ENCODE measurements at regions not wholly inside any gene's neighbourhood (a gene's known extent, or its start where the extent isn't known, plus 50 kb on each side); places are given as distances from the start of the nearest gene placed in this dataset.
"Not testable (repeated sequence)": the region's sequence is repeated elsewhere in the genome, so short reads cannot be mapped to it uniquely, and the experiment has no call there.

DNA sequence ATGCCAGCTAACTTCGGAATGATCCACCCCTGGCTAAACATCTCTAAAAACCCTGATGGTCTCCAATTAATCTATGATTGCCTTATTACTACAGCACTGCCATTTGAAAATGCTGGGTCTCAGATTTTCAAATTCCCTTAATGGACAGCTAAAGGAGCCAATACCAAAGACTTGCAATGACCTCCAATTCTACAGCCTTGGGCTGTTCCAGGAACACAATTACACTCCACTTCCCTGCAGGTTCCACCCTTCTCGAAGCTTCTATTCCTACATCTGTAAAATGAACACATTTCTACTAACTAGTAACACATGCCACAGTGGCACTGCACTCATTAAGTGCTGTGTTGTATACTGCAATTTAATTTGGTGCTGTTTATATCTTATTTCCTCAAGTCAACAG, 85.7 kb upstream of the AK4 start:
- no peak for DNase-seq

DNA sequence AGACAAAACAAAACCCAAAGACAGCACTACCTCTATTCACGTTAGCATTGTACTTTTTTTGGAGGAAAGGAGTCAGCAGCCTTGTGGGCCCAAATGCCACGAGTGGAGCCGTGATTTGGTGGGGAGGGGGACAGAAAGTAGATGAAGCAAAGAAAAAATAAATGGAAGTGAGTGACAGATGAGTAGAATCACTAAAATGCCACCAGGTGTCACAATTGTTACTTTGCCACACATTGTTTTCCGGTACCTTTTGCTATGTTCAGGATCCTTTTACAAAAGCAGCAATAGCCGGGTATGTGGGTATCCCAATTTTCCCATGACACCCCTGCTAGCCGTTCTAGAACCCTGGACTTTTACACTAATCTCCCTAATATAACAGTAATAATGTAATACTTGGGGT, 85.0 kb upstream of the AK4 start:
- no peak for DNase-seq

DNA sequence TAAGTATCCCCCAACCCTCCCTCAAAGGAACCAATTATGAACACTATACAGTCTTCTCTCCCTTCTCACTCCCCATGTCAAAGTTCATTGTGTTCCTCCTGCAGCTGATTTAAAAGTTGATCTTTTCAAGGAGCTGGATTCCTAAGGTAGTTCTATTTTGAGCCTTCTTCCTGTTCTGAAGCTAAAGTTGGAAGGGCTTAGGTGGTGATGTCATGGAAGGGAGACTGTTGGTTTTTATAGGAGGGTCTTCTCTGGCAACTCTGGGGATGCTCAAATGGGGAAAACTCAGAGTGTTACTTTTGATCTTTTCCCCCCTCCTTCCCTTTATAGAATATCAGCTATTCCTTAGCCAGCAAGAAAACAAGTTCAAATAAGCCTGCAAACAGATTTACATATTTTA, 83.0 kb upstream of the AK4 start:
- DNase-seq, result no peak

DNA sequence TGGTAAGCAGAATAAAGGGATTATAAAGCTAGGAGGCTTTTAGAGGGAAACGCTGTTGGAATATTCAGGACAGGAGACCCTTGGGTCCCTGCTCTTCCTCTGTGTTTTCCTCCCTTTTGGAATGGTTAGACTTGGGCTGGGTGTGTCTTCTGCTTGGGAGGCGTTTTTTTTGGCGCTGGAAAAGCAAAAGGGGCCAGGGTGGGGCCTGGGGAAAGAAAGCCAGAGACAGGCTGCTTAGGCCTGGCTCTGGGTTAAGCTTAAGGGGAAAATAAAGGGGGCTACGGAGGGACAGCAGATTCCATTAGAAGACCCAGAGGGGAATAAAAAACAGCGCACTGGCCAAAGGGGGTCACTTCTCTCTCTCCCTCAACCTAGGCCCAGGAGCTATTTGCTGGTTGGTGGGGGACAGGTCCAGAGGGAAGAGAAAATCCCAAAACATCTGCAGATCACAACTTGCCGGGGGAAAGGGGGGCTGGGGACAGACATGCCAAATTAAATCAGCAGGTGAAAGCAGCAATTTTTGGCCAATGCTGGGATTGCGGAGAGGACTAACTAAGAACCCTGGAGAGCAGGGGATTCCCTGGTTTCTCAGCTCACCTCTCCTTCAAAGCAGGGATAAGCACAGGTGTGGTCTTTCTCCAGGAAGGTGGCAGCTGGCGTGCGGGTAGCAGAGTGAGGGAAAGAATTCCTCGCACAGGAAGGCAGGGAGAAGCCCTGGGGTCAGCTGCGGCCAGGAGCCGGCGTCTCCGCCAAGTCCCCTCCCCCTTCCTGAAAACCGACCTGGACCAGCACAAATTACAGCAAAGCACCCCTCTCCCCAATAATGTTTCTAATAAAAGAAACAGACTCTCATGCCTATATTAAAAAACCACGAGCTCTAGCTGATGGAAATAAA, 82.2 kb upstream of the AK4 start:
- DNase-seq, result peak in 23 of 51 donors; percentile 4 to 64 (median 30)

DNA sequence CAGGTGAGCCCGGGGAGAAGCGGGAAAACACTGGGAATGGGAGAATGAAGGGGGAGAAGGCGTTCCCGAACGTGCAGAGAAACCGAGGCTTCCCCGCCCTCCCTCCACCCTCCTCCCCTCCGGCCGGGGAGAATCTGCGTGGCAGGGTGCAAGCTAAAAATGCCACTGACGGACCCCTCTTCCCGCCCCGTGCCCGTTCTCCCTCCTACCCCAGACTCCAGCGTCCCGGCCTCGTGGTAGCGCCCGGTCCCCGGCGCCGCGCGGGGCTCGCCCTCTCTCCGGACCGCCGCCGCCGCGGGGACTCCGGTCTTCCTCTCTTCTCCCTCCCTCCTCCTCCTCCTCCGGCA, 81.6 kb upstream of the AK4 start:
- peak in 3 of 51 donors; percentile 49 to 87 (median 79) for DNase-seq

DNA sequence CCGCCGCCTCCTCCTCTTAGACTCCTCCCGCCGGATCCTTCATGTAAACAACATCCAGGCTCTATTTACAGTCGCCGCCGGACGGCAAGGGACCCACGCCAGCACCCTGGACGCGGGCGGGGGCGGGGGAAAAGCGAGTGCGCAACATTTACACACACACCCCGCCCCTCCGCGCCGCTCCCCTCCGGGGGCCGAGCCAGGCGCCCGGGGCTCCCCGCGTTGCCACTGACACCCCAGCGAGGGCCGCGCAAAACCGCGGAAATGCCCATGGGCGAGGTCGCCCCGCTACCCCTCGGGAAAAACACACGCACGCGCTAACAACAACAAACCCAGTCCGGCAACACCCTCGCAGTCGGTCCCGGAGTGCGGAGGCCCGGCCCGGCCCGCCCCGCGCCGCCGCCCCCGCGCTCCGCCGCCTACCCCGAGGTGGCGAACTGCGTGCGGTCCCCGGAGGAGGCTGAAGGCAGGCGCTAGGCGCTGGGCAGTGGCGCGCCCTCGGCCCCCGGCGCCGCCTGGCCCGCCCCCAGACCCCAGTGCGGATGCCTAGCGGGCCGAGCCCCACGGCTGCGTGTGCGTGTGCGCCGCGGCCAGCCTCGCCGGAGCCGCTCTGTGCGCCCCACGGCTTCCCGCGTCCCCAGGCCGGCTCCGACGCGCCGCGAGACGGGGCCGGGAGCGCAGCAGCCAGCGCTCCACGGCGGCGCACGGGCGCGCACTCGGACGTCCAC, 81.1 kb upstream of the AK4 start:
- DNase-seq, result peak; percentile 40 to 93 (median 80)

DNA sequence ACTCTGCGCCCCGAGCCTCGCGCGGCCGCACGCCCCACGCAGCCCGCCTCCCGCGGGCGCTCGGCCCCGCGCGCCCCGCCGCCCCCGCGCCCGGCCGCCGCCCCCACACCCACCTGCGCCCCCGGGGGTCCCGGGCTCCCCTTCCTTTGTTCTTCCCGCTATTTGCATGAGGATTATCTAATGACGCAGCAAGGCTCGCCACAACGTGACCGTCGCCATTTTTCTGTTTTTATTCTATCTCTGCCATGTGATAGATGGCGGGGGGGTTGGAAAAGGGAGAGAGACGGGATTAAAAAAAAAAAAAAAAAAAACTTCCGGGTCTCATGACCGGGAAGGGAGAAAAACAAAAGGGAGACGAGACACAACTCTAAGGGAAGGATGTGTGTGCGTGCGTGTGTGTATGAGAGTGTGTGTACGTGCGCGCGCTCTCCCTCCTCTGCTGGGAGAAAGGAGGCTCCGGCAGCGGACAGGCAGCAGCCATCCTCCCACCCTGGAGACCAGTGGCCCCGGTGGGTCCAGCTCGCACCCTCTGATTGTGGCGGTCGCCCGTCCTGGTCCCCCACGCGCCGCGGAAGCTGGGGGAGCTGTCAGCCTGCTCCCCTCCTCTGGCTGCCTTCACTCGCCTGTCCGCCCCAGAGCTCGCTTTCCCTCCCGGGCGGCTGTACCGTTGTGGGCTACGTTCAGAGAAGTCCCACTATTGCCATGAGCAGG, 80.4 kb upstream of the AK4 start:
- DNase-seq, result peak; percentile 35 to 95 (median 69)

DNA sequence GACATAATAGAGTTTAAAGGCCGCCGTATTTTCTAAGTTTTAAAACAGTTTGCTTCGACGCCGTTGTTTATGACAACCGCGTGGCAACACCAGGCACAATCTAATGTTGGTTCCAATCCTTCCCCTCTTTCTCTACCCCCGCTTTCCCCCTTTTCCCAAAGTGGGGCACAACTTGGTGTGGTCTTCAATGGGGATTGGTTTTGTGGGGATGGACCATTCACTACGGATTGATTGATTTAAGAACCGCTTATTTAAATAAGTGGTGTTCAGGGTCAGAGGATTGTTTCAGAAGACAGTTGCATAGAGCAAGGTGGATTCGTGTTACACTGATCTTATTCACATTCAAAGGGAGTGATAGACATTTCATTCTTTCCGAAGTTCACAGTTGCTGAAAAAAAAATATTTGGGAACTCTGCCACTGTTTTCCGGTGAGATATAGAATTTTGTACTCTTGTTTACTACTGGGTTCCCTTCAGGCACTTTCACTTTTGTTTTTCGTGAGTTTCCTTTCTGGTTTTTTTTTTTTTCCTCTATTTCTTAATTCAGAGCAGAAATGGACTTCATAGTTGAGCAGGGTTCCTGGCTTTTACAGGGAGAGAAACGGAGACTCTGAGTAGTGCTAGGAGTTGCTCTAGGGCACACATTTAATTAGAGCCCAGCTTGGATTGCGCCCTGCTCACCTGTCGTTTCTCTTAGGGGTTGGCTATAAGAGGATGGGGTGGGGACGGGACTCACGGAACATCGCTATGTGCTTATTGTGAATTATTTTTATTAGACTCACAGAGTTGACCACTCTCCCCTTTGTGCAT, 79.6 kb upstream of the AK4 start:
- DNase-seq, result peak in 2 of 51 donors; percentile 73 to 80

DNA sequence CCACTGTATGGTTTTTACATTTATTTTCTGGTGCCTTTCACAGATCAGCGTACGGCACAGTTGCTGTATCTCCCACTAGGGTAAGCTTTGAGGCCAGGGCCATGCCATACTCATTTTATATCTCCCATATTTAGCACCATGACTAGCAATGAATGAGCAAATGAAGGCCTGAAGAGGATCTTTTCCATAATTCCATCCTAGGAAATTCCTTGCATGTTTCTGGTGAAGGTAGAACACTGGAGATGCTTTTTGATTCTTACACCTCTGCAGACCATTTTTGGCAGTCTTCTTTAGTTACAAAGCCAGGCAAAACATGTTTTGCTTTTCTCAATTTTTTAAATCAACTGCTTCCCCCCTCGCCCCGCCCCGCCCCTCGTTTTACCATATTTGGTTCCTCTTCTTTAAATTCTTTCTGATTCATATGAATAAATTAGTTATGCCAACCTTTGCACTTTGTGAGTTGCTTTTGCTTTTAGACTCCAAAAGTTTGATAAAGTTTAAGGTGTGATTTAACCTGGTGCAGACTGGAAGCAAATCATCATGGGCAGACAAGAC, 78.9 kb upstream of the AK4 start:
- peak in 2 of 51 donors; percentile 37 to 68 for DNase-seq

DNA sequence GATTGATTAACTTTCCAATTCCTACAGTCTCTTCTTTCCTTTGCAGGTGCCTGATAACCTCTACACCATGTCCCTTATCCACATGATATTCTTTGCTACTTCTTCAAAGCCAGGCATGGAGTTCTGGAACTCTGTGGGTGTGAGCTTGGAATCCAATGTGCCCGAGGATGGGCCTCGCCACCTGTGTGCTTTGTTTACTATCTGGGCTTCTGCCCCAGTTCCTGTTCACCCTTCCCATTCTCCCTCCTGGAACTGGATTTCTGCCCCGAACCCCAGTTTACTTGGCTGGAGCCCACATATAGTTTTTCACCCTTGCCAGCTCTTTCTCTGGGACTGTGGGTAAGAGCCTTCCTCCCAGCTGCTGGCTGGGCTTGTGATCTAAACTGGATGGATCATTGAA, 75.2 kb upstream of the AK4 start:
- DNase-seq, result peak in 4 of 51 donors; percentile 8 to 16 (median 10)

DNA sequence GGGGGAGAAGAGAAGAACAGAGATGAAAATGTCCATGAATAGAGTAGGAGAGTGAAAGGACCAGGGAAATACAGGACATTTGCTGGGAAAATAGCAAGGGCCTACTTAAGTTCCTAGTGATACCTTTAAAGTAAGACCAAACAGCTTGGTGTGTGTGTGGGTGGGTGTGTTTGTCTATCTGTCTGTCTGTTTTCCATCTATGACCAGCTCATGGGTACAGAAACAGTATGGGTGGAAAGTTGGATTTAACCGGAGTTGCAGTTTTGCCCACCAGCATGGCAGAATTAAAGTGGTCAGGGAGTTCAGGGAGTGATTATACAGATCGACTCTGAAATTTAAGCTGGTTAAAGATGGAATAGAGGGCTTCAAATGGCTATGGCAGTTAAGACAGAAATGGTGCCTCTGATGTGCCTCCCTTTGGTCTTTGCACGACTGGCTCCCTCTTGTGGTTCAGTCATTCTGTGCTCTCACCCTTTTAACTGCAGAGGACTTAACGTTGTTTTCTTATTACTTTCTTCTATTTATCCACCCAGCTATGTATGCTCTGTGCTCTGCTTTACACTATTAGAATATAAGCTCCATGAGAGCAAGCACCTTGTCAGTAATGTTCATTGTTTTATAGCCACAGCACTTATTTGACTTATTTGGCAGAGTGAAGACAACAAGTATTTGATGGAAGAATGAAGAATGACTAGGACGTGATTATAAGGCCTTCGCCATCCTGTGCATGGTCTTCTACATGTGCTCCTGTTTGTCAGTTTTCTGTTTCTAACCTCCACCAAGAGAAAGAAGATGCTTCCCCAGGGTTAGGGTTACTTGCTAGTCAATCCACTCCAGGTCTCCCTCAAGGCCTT, 72.7 kb upstream of the AK4 start:
- DNase-seq, result peak in 11 of 51 donors; percentile 1 to 54 (median 22)

DNA sequence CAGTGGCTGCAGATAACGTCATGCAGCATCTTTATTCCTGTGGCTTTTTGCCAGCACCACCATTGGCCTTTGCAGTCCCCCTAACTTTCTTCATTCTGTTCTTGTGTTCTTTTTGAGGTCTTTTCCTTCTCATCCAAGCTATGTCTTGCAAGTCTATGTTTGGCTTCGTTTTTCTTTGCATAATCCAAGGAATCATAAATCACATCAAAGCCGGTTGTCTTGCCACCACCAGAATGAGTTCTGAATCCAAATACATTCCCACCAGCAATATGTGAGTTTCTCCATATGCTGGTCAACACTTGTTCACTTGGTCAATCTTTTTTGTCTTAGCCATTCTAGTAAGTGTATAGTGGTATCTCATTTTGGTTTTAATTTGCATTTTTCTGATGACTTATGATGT, 70.6 kb upstream of the AK4 start:
- no peak for DNase-seq

DNA sequence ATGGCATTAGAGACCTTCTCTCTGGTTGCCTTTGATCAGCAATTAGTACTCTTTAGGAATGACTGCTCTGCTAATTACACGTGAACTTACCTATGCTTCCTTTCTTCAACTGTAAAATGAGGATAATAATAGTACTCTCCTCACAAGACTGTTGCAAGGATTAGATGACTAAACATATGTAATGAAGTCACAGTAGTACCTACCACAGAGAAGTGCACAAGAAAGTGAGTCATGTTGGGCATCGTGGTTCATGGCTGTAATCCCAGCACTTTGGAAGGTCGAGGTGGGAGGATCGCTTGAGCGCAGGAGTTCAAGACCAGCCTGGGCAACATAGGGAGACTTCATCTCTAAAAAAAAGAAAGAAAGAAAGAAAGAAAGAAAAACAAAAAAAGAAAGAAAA, 68.1 kb upstream of the AK4 start:
- no peak for DNase-seq

DNA sequence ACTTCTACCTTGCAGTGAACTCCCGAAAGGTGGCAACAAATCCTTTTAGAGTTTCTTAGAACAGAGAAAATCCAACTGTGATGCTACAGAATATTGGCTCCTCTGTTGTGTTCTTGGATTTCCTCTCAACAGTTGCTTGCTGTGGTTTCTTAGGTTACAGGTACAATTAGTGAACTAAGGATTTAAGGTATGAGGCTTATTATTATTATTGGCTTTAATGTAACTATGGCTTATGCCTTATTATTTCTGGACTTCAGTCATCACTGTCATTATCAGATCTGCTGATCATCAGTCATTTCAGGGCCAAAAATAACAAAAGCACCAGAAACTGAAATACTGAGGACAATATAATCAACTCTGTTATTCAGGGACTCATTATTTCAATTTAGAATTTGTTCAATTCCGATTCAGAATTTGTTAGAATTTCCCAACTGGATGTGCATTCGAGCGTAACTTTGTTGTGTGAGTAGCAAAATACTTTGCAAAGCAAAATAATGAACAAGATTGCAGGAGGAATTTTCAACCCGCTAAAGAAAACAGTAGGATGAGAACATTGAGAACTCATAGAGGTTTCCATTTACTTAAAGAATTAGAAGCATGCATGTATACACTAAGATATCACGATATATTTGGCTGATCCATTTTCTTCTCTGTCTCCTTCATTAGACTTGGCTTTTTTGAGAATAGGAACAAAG, 65.5 kb upstream of the AK4 start:
- no peak for DNase-seq

DNA sequence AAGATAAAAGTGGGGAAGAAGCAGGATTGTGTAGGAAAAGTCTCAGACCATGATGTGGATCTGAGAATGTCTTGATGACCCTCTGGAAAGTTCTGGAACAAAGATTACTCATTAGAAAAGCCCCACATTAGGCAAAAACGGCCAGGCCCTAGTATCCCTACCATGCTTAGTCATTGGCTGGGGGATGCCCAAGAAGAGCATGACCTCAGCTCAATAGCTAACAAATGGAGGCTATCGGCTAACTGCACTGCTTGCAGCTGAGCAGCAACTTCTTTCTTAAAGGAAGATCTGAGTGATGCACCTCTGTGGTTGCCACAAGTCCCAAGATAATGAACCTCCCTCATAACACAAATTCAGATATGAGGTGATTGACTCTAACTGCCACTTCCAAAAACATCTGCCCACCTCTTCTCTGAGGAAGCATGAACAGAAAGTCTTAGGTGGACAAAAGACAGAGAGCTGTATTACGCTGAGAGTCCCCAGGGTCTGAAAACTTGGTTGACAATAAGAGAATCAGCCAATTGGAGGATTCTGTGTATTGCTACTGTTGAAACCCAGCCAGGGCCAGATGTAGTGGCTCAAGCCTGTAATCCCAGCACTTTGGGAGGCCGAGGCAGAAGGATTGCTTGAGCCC, 64.6 kb upstream of the AK4 start:
- no peak for DNase-seq

DNA sequence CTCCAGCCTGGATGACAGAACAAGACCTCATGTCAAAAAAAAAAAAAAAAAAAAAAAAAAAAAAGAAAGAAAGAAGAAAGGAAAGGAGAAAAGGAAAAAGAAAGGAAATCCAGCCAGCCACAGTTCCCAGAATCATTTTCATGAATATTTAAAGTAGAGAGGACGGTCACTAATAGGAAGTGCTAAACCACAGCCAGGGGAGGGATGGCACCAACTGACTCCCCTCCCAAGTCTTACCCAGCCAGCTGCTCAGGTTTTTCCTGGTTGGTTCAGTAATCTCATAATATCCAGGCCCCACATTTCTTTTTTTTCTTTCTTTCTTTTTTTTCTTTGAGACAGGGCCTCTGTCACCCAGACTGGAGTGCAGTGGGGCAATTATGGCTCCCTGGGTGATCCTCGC, 63.9 kb upstream of the AK4 start:
- no peak for DNase-seq

DNA sequence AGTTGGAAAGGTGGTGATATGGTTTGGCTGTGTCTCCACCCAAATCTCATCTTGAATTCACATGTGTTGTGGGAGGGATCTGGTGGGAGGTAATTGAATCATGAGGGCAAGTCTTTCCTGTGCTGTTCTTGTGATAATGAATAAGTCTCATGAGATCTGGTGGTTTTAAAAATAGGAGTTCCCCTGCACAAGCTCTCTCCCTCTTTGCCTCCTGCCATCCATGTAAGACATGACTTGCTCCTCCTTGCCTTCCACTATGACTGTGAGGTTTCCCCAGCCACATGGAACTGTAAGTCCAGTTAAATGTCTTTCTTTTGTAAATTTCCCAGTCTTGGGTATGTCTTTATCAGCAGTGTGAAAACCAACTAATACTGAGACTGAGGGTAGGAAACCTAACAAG, 60.5 kb upstream of the AK4 start:
- DNase-seq, result not testable (repeated sequence)

DNA sequence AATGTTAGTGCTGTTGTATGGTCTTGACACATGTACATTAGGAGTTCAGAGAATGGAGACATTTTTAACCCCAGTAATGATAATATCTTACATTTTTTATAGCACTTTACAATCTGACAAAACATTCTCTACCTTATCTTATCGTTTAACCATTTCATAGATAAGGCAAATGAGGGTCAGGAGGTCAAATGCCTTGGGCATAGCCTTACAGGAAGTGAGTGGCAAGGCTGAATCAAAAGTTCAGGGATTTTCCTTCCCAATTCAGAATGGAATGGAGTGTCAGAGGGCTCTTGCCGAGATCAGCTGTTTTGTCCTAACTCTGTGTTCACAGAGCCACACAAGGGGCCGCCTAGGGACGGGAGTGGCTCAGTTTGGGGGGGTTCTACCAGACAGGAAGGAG, 57.6 kb upstream of the AK4 start:
- DNase-seq, result no peak

DNA sequence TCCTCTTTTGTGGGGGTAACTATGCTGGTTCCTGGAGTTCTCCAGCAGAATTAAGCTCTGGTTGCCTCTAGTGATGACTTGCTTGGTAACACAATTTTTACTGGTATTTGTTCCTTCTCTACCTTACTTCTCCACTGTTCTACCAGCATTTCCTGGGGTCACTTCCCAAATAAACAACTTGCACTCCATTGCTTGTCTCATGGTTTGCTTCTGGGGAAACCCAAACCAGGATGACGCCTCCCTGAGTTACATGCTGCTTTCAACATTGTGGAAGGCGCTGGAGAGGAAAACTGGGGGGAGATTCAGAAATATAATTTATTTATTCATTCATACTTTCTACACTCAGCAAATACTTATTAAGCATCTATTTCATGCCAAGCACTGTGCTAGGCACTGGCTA, 55.3 kb upstream of the AK4 start:
- no peak for DNase-seq
